GM19193 (cell line): ENCODE measurements at regions not wholly inside any gene's neighbourhood (a gene's known extent, or its start where the extent isn't known, plus 50 kb on each side); places are given as distances from the start of the nearest gene placed in this dataset.

Source experiments
- POLR2A ChIP-seq: IDR thresholded peaks from 4 replicates; pipeline ENCODE4 v1.6.1; 2011; ENCODE audit not compliant: insufficient read depth, insufficient read length; ENCODE audit errors: extremely low read depth

GRCh38 chr22:49655168-49655812, 172.4 kb downstream of the BRD1 start:
- TF ChIP-seq POLR2A = no peak

GRCh38 chr22:49650336-49651241, 177.1 kb downstream of the BRD1 start:
- TF ChIP-seq POLR2A = no peak

GRCh38 chr22:49649166-49650068, 178.3 kb downstream of the BRD1 start:
- TF ChIP-seq POLR2A = no peak

DNA sequence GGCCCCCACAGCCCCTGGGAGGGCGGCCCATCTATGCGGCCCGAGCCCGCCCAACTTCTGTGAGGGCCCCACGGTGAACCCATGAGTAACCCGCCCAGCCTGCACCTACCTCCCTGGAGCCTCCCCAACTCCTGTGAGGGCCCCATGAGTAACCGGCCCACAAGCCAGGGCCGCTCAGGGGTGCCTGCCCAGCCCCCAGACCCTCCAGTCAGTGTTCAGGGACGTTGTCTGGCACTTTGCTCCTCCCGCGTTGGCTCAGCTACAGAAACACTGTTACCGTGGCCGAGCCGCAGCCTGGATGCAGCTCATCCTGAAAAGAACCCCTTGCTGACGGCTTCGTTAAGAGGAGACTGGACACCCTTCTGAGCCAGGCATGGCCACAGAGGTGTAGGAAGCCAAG, 179.6 kb downstream of the BRD1 start:
- no peak for TF ChIP-seq POLR2A

DNA sequence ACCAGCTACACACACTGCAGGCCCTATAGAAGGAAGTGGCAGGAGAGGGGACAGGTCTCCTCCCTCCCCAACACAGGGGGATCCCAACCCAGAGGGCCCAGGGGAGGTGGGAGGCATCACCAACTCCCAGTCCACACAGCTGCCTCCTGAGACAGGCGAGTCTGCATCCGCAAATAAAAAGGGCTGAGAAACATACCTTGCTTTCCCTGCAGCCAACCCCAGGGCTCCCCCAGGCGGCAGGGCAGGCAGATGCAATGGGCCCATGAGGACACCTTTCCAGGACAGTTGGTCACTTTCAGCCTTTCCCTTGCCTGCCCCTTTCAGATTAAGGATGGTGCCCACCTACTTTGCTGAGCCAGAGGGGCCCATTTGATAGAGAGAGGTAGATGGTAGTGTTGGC, 180.0 kb downstream of the BRD1 start:
- no peak for TF ChIP-seq POLR2A

DNA sequence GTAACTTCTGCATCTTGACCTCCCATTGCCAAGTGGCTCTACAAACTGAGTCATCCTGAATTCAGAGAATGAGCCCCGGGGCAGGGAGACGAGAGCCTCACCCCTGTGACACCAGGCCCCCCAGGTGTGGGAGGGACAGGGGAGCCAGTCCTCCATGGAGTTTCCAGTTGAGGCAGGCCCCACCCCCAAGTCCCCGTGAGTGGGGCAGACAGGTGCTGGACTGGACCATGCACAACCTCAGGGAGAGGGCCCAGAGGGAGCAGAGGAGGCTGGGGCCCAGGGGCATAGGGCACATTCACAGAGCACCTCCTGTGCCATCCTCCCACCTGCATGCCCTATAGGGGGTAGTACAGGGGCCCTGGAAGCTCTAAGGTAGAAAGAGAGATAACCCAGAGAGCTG, 180.8 kb downstream of the BRD1 start:
- TF ChIP-seq POLR2A = no peak

DNA sequence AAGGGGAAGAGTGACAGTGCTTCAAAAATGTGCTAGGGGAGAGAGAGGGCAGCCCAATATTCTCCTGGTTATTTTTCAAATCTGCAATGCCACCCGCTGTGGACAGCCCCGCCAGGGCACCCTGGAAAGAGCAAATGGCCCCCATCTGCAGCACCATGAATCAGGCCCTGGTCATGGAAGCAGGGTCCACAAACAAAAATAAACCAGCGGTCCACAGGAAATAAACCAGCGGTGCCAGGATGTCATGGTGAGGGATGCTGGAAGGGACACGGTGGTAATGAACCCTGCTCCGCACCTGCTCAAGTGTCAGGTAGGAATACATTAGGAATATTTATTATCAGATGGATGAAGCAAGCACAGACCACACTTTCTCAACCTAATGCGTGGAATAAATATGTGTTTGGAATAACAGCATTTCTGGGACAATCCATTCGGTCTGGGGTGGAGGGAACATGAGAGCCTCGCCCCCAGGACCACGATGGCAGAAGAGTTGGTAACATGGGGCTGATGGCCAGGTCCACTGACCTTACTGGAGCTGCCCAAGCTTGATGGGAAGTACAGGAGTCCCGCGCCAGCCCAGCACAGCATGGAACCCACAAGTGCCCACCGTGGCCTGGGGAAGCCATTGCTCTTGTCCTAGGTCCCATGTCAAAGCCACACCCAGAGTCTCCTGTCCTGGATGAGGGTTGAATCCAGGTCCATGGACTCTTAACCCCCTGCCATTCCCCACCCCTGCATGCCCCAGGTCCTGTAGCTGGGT, 181.7 kb downstream of the BRD1 start:
- TF ChIP-seq POLR2A = no peak

DNA sequence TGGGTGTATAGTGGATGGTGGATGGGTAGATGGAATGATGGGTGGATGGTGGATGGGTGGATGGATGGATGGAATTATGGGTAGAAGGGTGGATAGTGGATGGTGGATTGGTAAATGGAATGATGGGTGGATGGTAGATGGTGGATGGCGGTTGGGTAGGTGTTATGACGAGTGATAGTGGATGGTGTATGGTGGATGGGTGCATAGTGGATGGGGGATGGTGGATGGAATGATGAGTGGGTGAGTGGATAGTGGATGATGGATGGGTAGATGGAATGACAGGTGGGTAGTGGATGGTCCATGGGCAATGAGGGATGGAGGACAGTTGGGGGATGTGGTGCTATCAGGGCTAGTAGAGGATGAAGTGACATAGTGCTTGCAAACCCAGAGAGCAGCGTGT, 182.4 kb downstream of the BRD1 start:
- TF ChIP-seq POLR2A = no peak

DNA sequence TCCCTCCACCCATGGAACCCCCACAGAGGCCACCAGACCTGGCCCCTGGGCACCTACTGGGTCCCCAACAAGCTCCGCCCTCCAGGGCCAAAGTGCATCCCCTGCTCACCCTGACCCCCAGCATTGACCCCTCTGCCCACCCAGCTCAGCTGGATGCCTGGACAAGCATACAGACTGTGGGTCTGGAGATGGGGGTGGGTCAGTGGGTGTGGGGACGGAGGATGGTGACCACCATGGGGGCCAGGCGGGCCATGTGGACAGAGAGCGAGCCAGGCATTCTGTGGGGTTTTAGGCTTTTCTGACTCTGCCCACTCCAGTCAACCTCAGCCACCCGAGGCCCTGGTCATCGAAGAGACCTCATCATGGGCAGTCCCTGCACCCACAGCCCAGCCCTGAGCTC, 183.7 kb downstream of the BRD1 start:
- no peak for TF ChIP-seq POLR2A

- TF ChIP-seq POLR2A = no peak
Observed at GRCh38 chr22:49643466-49643865, 184.2 kb downstream of the BRD1 start.

GRCh38 chr22:49642741-49643140, 184.9 kb downstream of the BRD1 start:
- TF ChIP-seq POLR2A = no peak

GRCh38 chr22:49642331-49642730, 185.3 kb downstream of the BRD1 start:
- TF ChIP-seq POLR2A = no peak

- TF ChIP-seq POLR2A = no peak
Observed at GRCh38 chr22:49641770-49642313, 185.8 kb downstream of the BRD1 start.

- no peak for TF ChIP-seq POLR2A
Observed at GRCh38 chr22:49640366-49641095, 187.1 kb downstream of the BRD1 start.

DNA sequence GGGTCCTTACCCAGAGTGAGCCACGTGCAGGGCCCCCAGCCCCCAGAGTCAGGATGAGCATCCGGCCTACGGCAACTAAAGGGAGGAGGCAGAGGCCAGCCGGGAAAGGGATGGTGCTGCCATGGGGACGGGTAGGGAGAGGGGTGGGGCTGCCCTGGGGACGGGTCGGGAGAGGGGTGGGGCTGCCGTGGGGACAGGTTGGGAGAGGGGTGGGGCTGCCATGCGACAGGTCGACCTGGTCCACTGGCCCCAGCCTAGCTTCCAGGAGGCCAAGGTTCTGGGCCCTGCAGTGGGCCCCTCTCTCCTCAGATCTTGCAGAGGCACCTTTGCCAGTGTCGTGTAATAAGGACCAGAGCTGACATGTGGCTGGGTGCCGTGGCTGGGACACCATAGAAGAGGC, 187.7 kb downstream of the BRD1 start:
- no peak for TF ChIP-seq POLR2A
